HG03439 (cell line): ENCODE measurements at regions not wholly inside any gene's neighbourhood (a gene's known extent, or its start where the extent isn't known, plus 50 kb on each side); places are given as distances from the start of the nearest gene placed in this dataset.
"Not testable (repeated sequence)": the region's sequence is repeated elsewhere in the genome, so short reads cannot be mapped to it uniquely, and the experiment has no call there.

Experiments
- ATAC-seq: cut with Tn5 transposase; IDR thresholded peaks from one replicate; pipeline ENCODE4 v1.9.1; 2021; ENCODE audit warnings: mild to moderate bottlenecking, moderate library complexity; ENCODE audit not compliant: unreplicated experiment

GRCh38 chr7:65071854-65072431, 65.5 kb upstream of the ERV3-1 start:
- ATAC-seq = not testable (repeated sequence)

- ATAC-seq = not testable (repeated sequence)
These were observed 63.0 kb upstream of the ERV3-1 start for GRCh38 chr7:65069476-65069875.

- ATAC-seq = not testable (repeated sequence)
These were observed 56.1 kb upstream of the ERV3-1 start for GRCh38 chr7:65062566-65062965.

GRCh38 chr7:65059247-65059646, 52.8 kb upstream of the ERV3-1 start:
- ATAC-seq = not testable (repeated sequence)
